SK-N-SH treated with all-trans-retinoic acid at 6 μM for 48 hours (cell line): ENCODE measurements at regions not wholly inside any gene's neighbourhood (a gene's known extent, or its start where the extent isn't known, plus 50 kb on each side); places are given as distances from the start of the nearest gene placed in this dataset.
"Not testable (repeated sequence)": the region's sequence is repeated elsewhere in the genome, so short reads cannot be mapped to it uniquely, and the experiment has no call there.

ENCODE experiments used
- ATAC-seq: fragments of 200-7000 bp; cut with Tn5 transposase; 3 replicates; pipeline ENCODE4 v1.9.1; 2020; ENCODE audit warnings: mild to moderate bottlenecking, moderate library complexity

DNA sequence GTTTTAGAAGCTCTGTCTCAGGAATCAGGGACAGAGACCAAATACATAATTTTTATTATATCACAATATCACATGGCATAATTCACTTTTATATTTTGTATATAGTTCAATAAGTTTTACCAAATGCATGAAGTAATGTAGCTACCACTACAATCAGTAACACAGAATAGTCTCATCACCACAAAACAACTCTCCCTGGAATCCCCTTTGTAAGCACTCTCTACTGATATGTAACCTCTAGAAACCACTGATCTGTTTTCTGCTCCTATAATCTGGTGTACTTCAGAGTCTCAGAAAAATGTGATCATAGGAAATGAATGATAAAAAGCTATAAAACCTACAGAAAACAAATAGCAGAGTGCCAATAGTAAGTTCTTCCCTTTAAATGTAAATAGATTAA is 1465.9 kb downstream of the SPATA31A7 start:
- ATAC-seq: not testable (repeated sequence)

- not testable (repeated sequence) for ATAC-seq
These were observed 1473.1 kb downstream of the SPATA31A7 start for GRCh38 chr9:62662733-62663507.

DNA sequence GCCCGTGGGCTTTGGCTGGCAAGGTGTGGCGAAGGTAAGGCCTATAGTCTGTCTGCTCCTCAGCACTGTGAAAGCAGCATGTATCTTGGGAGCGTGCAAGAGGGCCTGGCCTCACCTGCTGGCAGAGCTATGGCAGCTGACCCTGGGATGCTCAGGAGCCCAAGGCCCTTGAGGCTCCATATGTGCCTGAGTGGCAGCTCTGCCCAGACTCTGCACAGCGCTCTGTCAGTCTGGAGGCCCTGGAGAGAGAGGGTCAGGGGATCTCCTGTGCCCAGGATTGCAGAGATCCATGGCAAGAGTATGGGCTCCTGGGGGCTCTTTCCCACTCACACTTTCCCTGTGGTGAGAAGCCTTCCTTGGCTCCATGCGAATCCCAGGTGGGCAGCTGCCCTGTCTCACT is 1473.7 kb downstream of the SPATA31A7 start:
- ATAC-seq: not testable (repeated sequence)

DNA sequence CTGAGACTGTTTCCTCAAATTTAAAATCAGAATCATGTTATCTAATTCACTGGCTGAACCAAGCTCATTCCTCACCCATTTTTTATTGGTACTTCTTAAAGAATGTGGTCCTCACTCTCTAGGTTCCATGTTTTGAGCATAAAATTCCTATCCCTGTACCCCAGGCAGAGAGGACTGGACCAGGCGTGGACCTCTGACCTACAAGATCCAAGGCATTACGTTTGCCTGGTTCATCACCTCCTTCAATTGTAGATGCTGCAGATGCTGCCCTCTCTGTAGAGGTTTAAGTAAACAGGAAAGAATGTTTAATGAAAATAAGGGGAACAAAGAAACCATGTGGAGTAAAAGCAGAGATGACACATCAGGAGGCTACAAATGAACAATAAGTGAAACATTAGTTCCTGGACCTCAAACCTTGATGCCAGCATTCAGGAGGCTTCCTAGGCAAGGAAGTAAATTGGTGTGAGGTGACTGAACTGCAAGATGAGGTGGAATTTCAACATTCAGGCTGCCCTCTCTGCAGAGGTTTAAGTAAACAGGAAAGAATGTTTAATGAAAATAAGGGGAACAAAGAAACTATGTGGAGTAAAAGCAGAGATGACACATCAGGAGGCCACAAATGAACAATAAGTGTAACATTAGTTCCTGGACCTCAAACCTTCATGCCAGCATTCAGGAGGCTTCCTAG is 1477.4 kb downstream of the SPATA31A7 start:
- not testable (repeated sequence) for ATAC-seq

DNA sequence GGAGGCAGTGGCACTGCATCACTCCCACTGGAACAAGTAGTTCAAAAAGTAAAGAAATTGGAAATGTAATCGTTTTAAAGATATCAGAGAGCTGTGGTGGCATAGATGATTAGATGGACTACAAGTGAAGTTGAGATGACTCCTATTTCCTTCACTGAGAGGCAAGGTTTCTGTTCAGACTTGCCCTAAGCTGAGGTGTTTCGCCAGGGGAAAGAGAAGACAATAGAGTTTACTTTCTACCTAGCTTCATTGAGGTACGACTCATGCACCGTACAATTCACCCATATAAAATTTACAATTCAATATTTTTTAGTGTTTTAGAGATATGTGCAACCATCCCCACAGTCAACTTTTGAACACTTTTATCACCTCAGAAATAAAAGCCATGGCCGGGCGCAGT is 1487.2 kb downstream of the SPATA31A7 start:
- ATAC-seq: not testable (repeated sequence)

DNA sequence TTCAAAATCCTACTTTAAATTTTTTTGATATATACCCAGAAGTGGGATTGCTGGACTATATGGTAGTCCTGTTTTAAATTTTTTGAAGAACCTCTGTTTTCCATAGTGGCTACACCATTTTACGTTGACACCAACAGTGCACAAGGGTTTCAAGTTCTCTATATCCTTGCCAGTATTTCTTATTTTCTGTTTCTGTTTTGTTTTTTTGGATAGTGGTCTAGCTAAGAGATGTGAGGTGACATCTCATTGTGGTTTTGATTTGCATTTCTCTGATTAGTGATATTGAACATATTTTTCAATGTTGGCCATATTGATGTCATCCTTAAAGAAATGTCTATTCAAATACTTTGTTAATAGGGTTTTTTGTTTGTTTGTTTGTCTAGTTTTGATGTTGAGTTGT is 1488.5 kb downstream of the SPATA31A7 start:
- ATAC-seq: not testable (repeated sequence)

GRCh38 chr9:62679020-62679419 is 1489.2 kb downstream of the SPATA31A7 start:
- ATAC-seq: peak; percentile 77

GRCh38 chr9:62684833-62685647 is 1495.2 kb downstream of the SPATA31A7 start:
- ATAC-seq: not testable (repeated sequence)

- not testable (repeated sequence) for ATAC-seq
These were observed 1496.5 kb downstream of the SPATA31A7 start for GRCh38 chr9:62686313-62686712.

- not testable (repeated sequence) for ATAC-seq
These were observed 1503.2 kb downstream of the SPATA31A7 start for GRCh38 chr9:62693019-62693418.

DNA sequence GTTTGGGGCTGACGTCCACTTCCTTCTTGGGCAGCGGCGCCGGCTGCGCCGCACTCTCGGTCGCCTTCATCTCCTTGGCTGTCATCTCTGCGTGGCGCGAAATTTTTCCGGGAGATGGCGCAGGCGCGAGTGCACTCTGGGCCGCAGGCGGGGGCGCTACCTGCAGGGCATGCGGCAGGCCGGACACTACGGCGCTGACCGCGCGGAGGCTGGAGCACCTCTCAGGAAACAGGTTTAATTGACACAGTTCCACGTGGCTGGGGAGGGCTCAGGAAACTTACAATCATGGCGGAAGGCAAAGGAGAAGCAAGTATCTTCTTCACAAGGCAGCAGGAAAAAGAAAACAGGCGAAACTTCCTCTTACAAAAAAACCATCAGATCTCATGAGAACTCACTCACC is 1521.5 kb downstream of the SPATA31A7 start:
- ATAC-seq: not testable (repeated sequence)

GRCh38 chr9:62725580-62725979 is 1535.7 kb downstream of the SPATA31A7 start:
- not testable (repeated sequence) for ATAC-seq

DNA sequence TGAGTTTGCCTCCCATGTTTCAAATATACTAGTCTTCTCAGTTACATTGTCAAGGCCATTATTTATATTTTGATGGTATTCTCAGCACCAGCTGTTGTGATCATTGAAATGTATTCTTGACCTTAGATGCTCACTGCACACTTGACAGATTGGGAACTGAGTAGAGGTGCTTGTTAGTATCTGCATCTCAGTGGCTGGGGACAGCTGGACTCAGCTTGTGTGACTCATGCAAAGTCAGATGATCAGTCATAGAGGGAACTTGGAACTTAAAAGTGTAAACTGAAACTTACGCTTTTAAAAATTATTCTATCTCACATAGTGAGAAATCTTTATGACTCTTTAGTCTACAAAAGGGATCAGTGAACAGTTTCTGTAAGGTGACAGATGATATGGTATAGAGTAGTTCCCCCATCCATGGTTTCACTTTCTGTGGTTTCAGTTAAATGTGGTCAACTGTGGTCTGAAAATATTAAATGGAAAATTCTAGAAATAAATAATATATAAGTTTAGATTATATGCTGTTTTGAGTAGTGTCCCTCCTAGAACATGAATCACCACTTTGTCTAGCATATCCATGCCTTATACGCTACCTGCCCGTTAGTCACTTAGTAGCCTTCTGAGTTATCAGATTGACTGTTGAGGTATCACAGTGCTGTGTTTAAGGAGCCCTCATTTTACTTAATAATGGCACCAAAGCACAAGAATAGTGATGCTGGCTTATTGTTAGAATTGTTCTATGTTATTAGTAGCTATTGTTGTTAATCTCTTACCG is 1540.6 kb downstream of the SPATA31A7 start:
- not testable (repeated sequence) for ATAC-seq

GRCh38 chr9:62731015-62731414 is 1541.2 kb downstream of the SPATA31A7 start:
- not testable (repeated sequence) for ATAC-seq

DNA sequence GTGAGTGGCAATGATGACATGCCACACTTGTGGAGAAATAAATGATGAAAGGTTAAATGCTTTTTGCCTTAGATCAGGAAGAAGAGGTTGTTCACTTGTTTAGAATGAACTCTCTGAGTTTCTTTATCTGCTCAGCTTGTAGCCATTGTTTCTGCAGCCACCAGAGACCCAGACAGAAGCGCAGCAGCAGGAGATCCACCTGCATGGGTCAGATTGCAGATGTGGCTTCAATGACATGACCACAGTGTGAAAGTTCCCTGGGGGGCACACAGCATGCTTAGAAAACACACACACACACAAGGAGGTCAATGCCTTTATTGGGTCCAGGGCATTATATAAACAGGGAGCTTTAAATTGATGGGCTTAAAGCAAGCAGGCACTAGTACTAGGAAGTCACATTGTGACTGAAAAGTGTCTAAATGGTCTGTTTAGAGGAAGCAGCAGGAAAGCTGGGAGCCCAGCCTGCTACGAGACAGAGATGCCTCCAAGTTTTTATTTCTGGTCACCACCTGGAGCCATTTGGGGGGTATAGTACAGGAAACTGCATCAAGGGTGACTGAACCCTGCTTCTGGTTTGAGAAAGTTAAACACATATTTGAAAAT is 1547.3 kb downstream of the SPATA31A7 start:
- ATAC-seq: not testable (repeated sequence)

- not testable (repeated sequence) for ATAC-seq
These were observed 1548.1 kb downstream of the SPATA31A7 start for GRCh38 chr9:62737915-62738314.

GRCh38 chr9:62745774-62746529 is 1556.1 kb downstream of the SPATA31A7 start:
- ATAC-seq: not testable (repeated sequence)
